GM10248 (cell line): ENCODE measurements at regions not wholly inside any gene's neighbourhood (a gene's known extent, or its start where the extent isn't known, plus 50 kb on each side); places are given as distances from the start of the nearest gene placed in this dataset.
"Not testable (repeated sequence)": the region's sequence is repeated elsewhere in the genome, so short reads cannot be mapped to it uniquely, and the experiment has no call there.

Source experiments
- CTCF ChIA-PET: fragments of 300-600 bp; sonication (Branson Sonifier 250); formaldehyde crosslinking; extraction: SDS; loops from one replicate; lab custom pipeline; 2021; ENCODE audit warnings: antibody characterized with exemption; lab: Yijun Ruan, JAX
- POLR2A ChIA-PET: fragments of 350-650 bp; sonication (Branson Sonifier 250); formaldehyde crosslinking; extraction: SDS; loops from one replicate; lab custom pipeline; 2020; ENCODE audit warnings: antibody characterized with exemption; lab: Yijun Ruan, JAX
- DNase-seq: peaks from one replicate; pipeline ENCODE4 v3.0.0; 2012; ENCODE audit errors: extremely low spot score
- TF ChIP-seq, protein P1 (sequence below): IDR thresholded peaks from 2 replicates; pipeline ENCODE4 v1.5.1; 2012; ENCODE audit warnings: mild to moderate bottlenecking, low read depth; ENCODE audit errors: extremely low read depth, missing control alignments, control extremely low read depth

DNA sequence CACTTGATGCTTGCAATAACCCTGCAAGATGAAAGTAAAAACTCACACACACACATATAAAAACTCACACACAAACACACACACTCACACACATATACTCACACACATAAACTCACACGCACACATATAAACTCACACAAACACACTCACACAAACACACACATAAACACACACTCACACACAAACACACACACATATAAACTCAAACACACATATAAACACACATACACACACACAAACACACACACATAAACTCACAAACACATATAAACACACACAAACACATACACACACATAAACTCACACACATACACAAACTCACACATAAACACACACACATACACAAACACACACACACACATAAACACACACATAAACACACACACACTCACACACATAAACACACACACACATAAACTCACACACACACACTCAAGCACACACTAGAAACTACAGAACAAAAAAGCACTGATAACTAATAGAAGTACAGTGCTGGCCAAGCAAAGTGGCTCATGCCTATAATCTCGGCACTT, 117.7 kb upstream of the TEKT4 start:
- CTCF ChIA-PET = no interaction called here
- TF ChIP-seq, protein P1, sequence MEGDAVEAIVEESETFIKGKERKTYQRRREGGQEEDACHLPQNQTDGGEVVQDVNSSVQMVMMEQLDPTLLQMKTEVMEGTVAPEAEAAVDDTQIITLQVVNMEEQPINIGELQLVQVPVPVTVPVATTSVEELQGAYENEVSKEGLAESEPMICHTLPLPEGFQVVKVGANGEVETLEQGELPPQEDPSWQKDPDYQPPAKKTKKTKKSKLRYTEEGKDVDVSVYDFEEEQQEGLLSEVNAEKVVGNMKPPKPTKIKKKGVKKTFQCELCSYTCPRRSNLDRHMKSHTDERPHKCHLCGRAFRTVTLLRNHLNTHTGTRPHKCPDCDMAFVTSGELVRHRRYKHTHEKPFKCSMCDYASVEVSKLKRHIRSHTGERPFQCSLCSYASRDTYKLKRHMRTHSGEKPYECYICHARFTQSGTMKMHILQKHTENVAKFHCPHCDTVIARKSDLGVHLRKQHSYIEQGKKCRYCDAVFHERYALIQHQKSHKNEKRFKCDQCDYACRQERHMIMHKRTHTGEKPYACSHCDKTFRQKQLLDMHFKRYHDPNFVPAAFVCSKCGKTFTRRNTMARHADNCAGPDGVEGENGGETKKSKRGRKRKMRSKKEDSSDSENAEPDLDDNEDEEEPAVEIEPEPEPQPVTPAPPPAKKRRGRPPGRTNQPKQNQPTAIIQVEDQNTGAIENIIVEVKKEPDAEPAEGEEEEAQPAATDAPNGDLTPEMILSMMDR = no peak
- DNase-seq = no peak
- POLR2A ChIA-PET = no interaction called here

DNA sequence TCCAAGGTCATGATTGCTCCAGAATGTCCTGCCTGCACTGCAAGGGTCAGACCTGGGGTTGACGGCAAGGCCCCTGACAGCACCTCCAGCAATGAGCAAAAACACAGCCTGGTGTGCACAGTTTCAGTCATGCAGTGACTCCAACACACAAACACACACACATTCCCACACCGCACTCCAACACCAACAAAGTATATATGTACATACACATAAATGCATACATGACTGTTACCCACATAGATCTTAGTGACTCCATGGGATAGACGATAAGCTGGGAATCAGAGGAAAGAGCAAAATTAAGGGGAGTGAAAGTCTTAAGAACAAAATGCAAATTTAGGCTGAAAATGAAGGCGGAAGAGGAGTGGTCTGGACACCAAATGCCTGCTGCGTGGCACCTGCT, 112.7 kb upstream of the TEKT4 start:
- ChIA-PET CTCF (no interaction called here), POLR2A (no interaction called here)
- TF ChIP-seq, protein P1 = no peak
- DNase-seq = no peak

DNA sequence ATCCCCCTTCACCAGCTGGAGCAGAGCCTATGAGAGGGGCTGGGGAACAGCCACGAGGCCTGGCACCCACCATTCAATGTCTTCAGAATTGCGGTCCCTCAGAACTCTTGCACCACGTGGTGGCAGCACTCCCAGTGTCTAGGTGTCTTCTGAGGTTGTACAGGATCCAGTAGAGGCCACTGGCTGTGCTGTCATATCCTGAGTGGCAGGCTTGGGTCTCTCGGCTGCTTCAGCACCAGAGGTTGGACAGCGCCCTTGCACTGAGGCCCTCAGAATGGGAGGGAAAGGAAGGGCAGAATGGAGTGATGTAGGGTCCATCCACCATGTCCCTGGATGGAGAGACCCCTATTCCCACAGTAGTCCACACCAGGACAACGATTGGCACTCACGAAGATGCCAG, 112.0 kb upstream of the TEKT4 start:
- no peak for DNase-seq
- ChIA-PET POLR2A (no interaction called here), CTCF (no interaction called here)
- TF ChIP-seq, protein P1 = no peak

DNA sequence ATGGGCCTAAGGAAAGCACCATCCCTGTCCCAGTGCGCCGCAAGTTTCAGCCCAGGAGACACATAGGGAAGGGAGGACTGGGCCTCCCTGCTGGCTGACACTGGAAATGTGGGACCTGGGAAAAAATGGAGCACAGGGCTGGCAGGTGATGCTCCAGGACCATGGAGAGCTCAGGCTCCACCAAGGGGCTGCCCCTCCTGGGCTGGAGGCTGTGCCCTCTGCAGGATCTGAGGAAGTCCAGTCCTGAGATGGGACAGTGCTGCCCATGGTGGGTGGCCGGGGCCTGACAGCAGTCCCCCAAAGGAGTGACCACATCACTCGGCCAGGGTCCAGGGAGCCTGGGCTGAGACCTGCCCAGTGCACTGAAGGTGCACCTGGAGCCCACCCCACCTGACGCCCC, 108.6 kb upstream of the TEKT4 start:
- TF ChIP-seq, protein P1 = no peak
- ChIA-PET POLR2A (no interaction called here), CTCF (no interaction called here)
- no peak for DNase-seq

DNA sequence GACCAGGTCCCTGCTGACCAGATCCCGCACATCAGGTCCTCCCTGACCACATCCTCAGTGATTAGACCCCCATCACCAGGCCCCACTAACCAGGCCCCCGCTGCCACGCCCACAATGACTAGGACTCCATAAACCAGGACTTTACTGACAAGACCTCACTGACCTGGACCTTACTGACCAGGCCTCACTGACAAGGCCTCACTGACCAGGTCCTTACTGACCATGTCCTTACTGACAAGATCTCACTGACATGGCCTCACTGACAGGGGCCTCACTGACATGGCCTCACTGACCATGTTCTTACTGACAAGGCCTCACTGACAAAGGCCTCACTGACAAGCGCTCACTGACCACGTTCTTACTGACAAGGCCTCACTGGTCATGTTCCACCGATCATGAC, 107.9 kb upstream of the TEKT4 start:
- no peak for DNase-seq
- ChIA-PET POLR2A (no interaction called here), CTCF (no interaction called here)
- TF ChIP-seq, protein P1 = no peak

DNA sequence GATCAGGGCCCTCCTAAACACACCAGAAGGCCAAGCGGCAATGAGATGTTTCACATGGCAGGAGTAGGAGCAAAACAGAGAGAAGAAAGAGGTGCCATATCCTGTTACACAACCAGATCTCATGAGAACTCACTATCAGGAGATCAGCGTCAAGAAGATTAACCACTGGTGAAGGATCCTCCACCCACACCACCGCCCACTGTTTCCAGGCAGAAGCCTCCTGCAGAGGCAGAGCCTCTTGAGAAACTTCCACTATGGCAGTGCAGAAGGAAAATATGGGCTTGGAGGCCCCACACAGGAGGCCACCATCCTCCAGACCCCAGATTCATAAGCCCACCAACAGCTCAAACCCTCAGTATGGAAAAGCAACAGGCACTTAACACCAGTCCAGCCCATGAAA, 106.9 kb upstream of the TEKT4 start:
- POLR2A ChIA-PET, DNase-seq, CTCF ChIA-PET: not testable (repeated sequence)

DNA sequence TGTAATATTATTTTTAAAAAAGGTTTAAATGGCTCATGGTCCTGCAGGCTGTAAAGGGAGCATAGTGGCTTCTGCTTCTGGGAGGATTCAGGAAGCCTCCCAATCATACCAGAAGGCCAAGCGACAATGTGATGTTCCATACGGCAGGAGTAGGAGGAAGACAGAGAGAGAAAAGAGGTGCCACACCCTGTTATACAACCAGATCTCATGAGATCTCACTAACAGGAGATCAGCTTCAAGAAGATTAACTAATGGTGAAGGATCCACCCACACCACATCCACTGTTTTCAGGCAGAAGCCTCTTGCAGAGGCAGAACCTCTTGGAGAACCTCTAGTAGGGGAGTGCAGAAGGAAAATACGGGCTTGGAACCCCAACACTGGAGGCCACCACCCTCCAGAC, 103.9 kb upstream of the TEKT4 start:
- CTCF ChIA-PET = no interaction called here

More for the DNA sequence above, 103.9 kb upstream of the TEKT4 start:
- POLR2A ChIA-PET = no interaction called here
- no peak for DNase-seq
- TF ChIP-seq, protein P1 = no peak
